ENCODE measurements at regions not wholly inside any gene's neighbourhood (a gene's known extent, or its start where the extent isn't known, plus 50 kb on each side); places are given as distances from the start of the nearest gene placed in this dataset.

GRCh38 chr6:141443032-141443431 is 689.7 kb upstream of the GJE1 start:
- Histone ChIP-seq H3K36me3 (ENCODE audit: control insufficient read depth, insufficient read depth, low read length) (no peaks in the 10 kb centered on the region), H3K4me3 (ENCODE audit: low read depth, low read length) (no peak overlapping the region), H3K27me3 (ENCODE audit: control insufficient read depth, insufficient read depth, low read length) (no peaks in the 10 kb centered on the region)
- FAIRE-seq (no peak), DNase-seq (ENCODE audit: low read depth) (no peak)
- no peak for TF ChIP-seq CTCF (IDR thresholded peaks at IDR 0.05; ENCODE audit: insufficient read depth, low read length, severe bottlenecking)

GRCh38 chr6:141439513-141439912 is 693.2 kb upstream of the GJE1 start:
- TF ChIP-seq CTCF (IDR thresholded peaks at IDR 0.05; ENCODE audit: insufficient read depth, low read length, severe bottlenecking), result no peak
- no peaks in the 10 kb centered on the region for H3K27me3 ChIP-seq (ENCODE audit: control insufficient read depth, insufficient read depth, low read length)
- no peak for FAIRE-seq

GRCh38 chr6:141437685-141438084 is 695.0 kb upstream of the GJE1 start:
- TF ChIP-seq CTCF (IDR thresholded peaks at IDR 0.05; ENCODE audit: insufficient read depth, low read length, severe bottlenecking), result no peak
- Histone ChIP-seq H3K4me3 (ENCODE audit: low read depth, low read length) (no peak overlapping the region), H3K36me3 (ENCODE audit: control insufficient read depth, insufficient read depth, low read length) (no peaks in the 10 kb centered on the region), H3K27me3 (ENCODE audit: control insufficient read depth, insufficient read depth, low read length) (no peaks in the 10 kb centered on the region)
- DNase-seq (ENCODE audit: low read depth) (no peak), FAIRE-seq (no peak)

More at GRCh38 chr6:141439513-141439912, 693.2 kb upstream of the GJE1 start:
- DNase-seq (ENCODE audit: low read depth), result no peak
- H3K4me3 ChIP-seq (ENCODE audit: low read depth, low read length), result no peak overlapping the region
- H3K36me3 ChIP-seq (ENCODE audit: control insufficient read depth, insufficient read depth, low read length), result no peaks in the 10 kb centered on the region

GRCh38 chr6:141437011-141437410 is 695.7 kb upstream of the GJE1 start:
- DNase-seq (ENCODE audit: low read depth), result no peak
- no peak for TF ChIP-seq CTCF (IDR thresholded peaks at IDR 0.05; ENCODE audit: insufficient read depth, low read length, severe bottlenecking)
- H3K27me3 ChIP-seq (ENCODE audit: control insufficient read depth, insufficient read depth, low read length), result no peaks in the 10 kb centered on the region
- no peaks in the 10 kb centered on the region for H3K36me3 ChIP-seq (ENCODE audit: control insufficient read depth, insufficient read depth, low read length)
- no peak overlapping the region for H3K4me3 ChIP-seq (ENCODE audit: low read depth, low read length)
- no peak for FAIRE-seq

- DNase-seq (ENCODE audit: low read depth) (no peak), FAIRE-seq (no peak)
- H3K4me3 ChIP-seq (ENCODE audit: low read depth, low read length), result no peak overlapping the region
- H3K36me3 ChIP-seq (ENCODE audit: control insufficient read depth, insufficient read depth, low read length), result no peaks in the 10 kb centered on the region
- TF ChIP-seq CTCF (IDR thresholded peaks at IDR 0.05; ENCODE audit: insufficient read depth, low read length, severe bottlenecking), result no peak
- H3K27me3 ChIP-seq (ENCODE audit: control insufficient read depth, insufficient read depth, low read length), result no peaks in the 10 kb centered on the region
These were observed 706.2 kb upstream of the GJE1 start for GRCh38 chr6:141426400-141426980.

GRCh38 chr6:141421378-141421777 is 711.3 kb upstream of the GJE1 start:
- TF ChIP-seq CTCF (IDR thresholded peaks at IDR 0.05; ENCODE audit: insufficient read depth, low read length, severe bottlenecking), result no peak
- peak; percentile 96 for DNase-seq (ENCODE audit: low read depth)
- FAIRE-seq, result no peak
- H3K27me3 ChIP-seq (ENCODE audit: control insufficient read depth, insufficient read depth, low read length), result no peaks in the 10 kb centered on the region
- H3K4me3 ChIP-seq (ENCODE audit: low read depth, low read length), result no peak overlapping the region
- no peaks in the 10 kb centered on the region for H3K36me3 ChIP-seq (ENCODE audit: control insufficient read depth, insufficient read depth, low read length)

Data from bronchial epithelial cell (primary cell).